HS-5 (cell line): ENCODE measurements at regions not wholly inside any gene's neighbourhood (a gene's known extent, or its start where the extent isn't known, plus 50 kb on each side); places are given as distances from the start of the nearest gene placed in this dataset.

Experiments used
- DNase-seq: peaks from one replicate; pipeline ENCODE4 v3.0.0-alpha.2; 2012; ENCODE audit warnings: low read depth

DNA sequence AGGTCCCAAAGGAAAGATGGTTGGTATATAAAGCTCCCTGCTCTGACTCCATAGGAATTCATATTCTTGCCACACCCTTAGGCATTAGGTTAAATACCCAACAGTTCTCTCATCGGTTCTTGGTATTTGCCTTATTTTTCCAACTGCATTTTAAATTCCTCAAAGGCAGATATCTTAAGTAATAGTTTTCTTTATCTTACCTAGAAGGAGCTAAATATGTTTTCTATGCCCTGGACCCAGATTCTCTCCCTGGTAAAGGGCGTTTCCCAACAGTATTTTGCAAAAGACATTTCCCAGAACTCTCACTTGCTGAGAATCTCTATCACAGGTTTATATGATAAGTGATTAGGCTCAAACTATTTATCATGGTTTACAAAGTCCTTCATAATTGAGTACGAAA, 158.6 kb upstream of the BDNF start:
- no peak for DNase-seq

DNA sequence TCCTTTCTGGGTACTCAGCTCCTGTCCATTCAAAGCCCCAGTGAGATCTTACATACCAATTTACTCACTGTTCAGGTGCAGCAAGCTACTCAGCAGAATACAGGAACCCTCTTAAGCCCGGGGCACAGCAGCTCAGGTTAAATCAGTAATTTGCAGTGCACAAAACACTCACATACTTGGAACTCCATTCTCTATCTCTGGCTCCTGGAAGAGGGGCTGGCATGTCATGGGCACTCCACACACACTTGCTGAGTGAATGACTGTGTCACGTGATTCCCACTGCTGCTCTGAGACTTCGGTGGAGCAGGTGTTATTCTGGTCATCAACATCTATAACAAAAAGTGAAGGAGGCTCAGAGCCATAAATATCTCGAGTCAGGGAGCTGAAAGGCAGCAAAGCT, 157.3 kb upstream of the BDNF start:
- no peak for DNase-seq

GRCh38 chr11:27857014-27857413, 156.8 kb upstream of the BDNF start:
- DNase-seq, result no peak

- DNase-seq, result no peak
These were observed 148.2 kb upstream of the BDNF start for GRCh38 chr11:27848423-27848822.

DNA sequence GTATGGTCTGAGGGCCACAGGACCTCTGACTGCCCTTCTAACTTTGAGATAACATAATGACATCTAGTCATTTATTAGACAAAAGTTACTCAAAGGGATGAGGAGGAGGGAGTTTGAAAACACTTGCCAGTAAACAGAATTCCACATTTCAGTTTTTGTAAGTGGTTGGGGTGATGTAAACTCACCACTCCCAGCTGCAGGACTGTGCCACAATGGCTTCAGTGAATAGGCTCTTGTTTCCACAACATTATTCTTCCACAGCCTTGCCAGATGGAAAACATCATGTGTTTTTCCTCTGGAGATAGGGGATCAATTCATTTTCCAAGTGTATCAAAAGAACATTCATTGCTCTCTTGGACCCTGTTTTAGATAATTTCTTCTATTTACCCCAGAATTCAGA, 147.2 kb upstream of the BDNF start:
- DNase-seq, result no peak

DNA sequence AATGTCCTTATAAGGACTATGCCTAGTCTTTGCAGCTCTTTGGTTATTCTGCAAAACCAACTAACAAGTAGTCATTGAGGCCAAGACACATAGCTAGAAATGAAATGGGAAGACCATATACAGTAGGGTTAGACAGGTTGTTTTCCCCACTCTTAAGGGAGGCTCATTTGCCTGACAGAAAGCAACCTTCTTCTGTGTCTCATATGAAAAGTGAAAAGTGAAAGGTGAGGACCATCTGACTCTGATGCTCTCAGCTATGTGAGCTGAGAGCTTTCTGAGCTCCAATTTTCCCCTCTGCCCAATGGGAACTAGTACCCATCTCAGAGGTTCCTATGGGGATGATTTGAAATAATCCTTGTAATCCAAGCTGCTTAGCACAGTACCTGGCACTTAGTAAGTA, 142.0 kb upstream of the BDNF start:
- no peak for DNase-seq

DNA sequence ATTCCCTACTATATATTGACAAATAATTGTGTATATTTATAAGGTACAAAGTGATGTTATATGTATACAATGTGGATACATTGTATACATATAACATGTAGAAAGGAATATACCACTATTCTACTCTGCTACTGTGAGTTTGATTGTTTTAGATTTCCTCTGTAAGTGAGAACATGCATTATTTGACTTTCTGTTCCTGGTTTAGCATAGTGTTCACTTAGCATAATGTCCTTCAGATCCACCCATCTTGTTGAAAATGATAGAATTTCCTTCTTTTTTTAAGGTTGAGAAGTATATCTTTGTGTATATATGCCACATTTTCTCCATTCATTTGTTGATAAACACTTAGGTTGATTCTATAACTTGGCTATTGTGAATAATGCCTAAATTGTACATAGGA, 140.8 kb upstream of the BDNF start:
- no peak for DNase-seq

GRCh38 chr11:27839226-27839913, 139.1 kb upstream of the BDNF start:
- DNase-seq, result no peak

DNA sequence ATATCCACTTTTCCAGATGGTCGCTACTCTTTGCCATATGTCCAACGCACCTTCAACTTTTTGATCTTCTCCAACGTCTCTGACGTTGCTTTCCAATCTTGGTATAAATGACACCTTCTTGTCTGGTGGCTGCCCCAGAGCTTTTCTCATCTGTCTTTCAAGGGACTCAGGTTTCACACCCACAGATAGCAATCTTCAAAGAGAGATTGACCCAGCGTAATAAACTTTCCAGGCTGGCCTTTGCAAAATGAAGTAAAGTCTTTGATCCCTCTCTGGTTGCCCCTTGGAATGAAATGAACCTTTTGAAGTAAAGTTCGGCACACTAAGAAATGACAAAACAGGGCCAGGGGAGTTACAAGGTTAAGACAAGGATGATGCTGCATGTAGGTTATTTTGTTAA, 138.4 kb upstream of the BDNF start:
- DNase-seq, result no peak

DNA sequence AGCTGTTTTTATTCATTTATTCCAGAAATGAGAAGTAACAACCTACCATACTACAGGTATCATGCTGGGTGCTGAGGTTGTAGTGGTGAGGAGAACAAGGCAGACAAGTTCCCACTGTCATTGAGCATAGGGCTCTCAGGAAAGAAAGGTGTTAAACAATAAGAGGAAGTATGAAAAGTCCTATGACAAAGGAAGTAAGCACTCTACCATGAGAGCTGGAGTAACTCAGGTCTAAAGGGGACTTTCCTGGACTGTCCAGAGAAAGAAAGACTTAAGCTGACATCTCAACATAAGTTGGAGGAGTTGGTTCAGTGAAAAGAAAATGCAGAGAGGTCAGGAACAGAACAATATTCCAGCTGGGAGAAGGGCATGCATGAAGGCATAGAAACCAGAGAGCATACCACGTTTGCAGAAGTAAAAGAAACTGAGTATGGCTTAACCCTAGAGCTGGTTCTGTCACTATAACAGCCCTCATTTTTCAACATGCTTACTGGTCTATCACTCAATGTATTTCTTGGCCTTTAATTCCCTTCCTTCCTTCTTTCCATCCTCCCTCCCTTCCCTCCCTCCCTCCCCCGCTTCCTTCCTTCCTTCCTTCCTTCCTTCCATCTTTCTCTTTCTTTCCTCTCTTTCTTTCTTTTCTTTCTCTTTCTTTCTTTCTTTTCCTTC, 137.8 kb upstream of the BDNF start:
- DNase-seq, result no peak

DNA sequence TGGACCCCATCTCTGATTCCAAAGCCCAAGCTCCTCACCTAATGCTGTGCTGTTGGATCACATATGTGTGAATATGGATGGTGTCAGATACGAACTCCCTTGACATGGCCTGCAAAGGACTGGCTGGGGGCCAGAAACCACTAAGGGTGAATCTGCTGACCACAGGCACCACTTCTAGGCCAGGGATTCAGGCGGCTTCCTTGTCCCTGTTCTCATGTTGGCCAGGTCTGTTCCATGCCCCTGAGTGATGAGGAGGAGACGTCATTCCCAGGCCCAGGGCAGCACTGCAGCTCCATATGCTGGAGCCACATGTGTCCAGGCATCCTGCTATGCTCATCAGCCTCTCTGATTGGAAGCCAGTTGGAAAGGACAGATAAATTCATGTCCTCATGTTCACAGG, 130.0 kb upstream of the BDNF start:
- no peak for DNase-seq

GRCh38 chr11:27820249-27820648, 120.0 kb upstream of the BDNF start:
- no peak for DNase-seq

GRCh38 chr11:27816197-27816596, 115.9 kb upstream of the BDNF start:
- no peak for DNase-seq

DNA sequence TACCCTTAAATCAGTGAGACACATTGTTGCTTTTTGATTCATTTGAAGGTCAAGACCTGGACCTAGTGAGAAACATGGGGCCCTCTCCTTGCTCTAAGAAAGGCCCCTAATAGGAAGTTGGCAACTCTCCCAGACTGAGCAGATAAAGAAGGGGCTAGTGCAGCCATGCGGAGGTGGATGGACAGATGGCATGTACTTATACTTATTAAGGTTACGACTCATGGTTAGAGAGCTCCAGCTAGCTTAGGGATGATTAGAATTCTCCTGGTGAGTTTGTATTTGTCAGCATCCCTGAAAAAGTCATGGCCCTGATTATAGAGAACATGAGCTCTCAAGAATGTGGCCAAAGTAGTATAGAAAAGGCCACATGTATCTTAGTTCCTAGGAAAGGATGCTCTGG, 112.1 kb upstream of the BDNF start:
- no peak for DNase-seq

DNA sequence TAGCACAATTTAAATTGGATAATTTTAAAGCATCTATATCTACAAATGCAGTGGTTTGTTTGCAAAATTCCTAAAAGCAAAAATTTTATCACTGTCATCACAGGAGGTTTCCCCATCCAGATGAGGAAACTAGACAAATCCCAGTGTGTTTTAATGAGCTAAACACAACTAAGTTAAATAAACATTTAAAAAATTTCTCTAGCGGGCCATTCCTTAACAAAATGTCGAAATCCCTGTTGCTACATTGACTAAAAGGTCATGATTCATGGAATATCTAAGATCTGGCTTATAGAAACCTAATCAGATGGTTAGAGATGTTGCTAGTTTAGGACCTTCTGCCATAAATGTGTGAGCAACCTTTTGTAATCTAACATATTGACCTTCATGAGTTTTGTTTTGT, 107.3 kb upstream of the BDNF start:
- peak; percentile 13 for DNase-seq

GRCh38 chr11:27806122-27806521, 105.9 kb upstream of the BDNF start:
- no peak for DNase-seq

- DNase-seq, result no peak
These were observed 96.0 kb upstream of the BDNF start for GRCh38 chr11:27795955-27796861.

GRCh38 chr11:27786864-27787263, 86.6 kb upstream of the BDNF start:
- no peak for DNase-seq

DNA sequence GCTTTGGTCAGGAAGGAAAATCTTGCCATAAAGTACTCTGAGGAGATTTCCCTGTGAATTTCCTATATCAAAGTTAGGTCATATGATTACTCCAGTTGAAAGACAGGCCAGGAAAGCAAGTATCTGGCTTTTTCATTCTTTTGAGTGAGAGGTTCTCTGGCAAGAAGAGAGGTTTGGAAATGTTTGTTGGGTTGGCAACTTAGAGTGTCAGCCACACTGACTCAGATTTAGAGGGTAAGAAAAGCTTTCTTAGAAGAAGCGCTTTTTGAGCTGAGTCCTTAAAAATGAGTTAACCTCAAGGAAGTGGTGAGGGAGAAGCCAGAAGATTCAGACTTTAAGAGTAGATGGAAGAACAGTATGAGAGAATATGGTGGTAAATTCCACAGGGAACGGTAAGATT, 86.1 kb upstream of the BDNF start:
- no peak for DNase-seq

DNA sequence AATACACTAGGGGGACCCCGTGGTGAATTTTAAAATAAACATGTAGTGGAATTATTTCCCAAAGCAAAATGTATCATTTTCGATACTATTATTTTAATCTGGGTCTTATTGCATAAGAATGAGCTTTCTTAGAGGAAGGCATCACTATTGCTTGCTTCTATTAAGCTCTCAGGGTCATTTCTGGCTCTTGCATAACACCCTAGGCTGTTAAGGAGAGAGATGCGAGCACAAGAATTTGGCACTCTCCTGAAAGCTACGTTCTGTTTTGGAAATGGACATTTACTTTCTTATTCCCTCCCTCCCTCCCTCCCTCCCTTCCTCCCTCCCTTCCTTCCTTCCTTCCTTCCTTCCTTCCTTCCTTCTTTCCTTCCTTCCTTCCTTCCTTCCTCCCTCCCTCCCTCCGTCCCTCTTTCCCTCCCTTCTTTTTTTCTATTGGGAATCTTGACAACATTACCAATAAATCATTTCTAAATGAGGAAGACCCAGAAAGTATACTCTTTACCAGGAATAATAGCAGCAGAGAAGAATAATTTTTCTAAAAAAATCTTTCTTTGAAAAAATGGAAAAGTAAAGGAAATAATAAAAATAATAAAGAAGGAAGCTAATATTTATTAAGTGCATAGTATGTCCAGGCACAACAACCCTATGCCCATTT, 83.6 kb upstream of the BDNF start:
- no peak for DNase-seq

- DNase-seq, result no peak
These were observed 76.8 kb upstream of the BDNF start for GRCh38 chr11:27777033-27777432.

DNA sequence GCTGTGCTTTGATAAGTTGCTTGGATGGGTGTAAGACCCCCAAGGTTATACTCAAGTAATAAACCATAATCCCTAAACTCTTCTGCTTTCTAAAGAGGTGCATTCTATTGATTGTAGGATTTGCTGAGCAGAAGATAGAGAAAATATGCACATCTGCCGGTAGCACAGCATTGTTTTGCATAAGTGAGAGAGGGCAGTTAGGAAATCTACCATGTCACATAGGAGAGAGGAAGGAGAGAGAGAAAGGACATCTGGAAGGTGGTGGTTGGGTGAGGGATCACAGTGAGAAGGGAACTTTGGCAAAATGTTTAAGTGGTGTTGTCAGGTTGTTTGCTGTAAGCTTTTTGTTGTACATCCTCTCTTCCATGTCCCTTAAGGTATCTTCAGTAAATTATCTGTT, 73.6 kb upstream of the BDNF start:
- DNase-seq, result no peak

- DNase-seq, result no peak
These were observed 71.3 kb upstream of the BDNF start for GRCh38 chr11:27771516-27771915.
